ENCODE measurements at regions not wholly inside any gene's neighbourhood (a gene's known extent, or its start where the extent isn't known, plus 50 kb on each side); places are given as distances from the start of the nearest gene placed in this dataset.

- Histone ChIP-seq H3K9me3 (ENCODE audit: insufficient read depth in 2 of 2, low read depth in 1 of 2, low read length in 1 of 2) (no peaks in the 10 kb centered on the region), H3K27me3 (replicated peaks in 1 of 4; ENCODE audit: control insufficient read depth in 3 of 4, extremely low read depth in 1 of 4, insufficient read depth in 3 of 4, low read length in 3 of 4) (no peaks in the 10 kb centered on the region), H3K14ac (ENCODE audit: insufficient read length) (no peak overlapping the region), H3K4me2 (ENCODE audit: insufficient read depth in 1 of 2, low read depth in 2 of 2, low read length in 2 of 2) (no peak overlapping the region), H3K79me1 (ENCODE audit: low read depth, low read length) (no peaks in the 10 kb centered on the region), H2BK120ac (replicated peaks; ENCODE audit: low read depth, low read length) (no peak overlapping the region), H2BK5ac (ENCODE audit: low read depth, low read length) (no peak overlapping the region), H3K4ac (replicated peaks; ENCODE audit: insufficient read length, low read depth, low read length) (no peak overlapping the region), H3K9ac (replicated peaks in 1 of 4; ENCODE audit: extremely low read depth in 1 of 4, low read depth in 3 of 4, low read length in 3 of 4) (no peak overlapping the region), H3K27ac (ENCODE audit: low read depth, low read length) (no peak overlapping the region), H2AFZ (ENCODE audit: low read length) (no peak overlapping the region), H4K5ac (ENCODE audit: insufficient read length, low read depth, low read length) (no peak overlapping the region), H3K4me1 (replicated peaks in 1 of 4; ENCODE audit: control insufficient read depth in 3 of 4, insufficient read depth in 4 of 4, low read length in 3 of 4) (no peaks in the 10 kb centered on the region), H2AK5ac (ENCODE audit: low read depth, low read length) (no peak overlapping the region), H3K18ac (ENCODE audit: extremely low read depth, low read length) (no peak overlapping the region), H2BK12ac (ENCODE audit: low read depth, low read length) (no peak overlapping the region), H2BK20ac (ENCODE audit: low read length) (no peak overlapping the region), H3K23ac (ENCODE audit: insufficient read length) (no peak overlapping the region), H3K56ac (replicated peaks; ENCODE audit: insufficient read length, low read depth, low read length) (no peak overlapping the region), H3K79me2 (ENCODE audit: control insufficient read depth in 1 of 2, insufficient read depth in 2 of 2, low read length in 2 of 2) (no peaks in the 10 kb centered on the region), H4K91ac (replicated peaks; ENCODE audit: insufficient read length, low read length) (no peak overlapping the region), H4K20me1 (replicated peaks in 1 of 2; ENCODE audit: control insufficient read depth in 1 of 2, insufficient read depth in 2 of 2, low read length in 2 of 2) (no peaks in the 10 kb centered on the region), H3K23me2 (ENCODE audit: low read depth, low read length) (no peaks in the 10 kb centered on the region), H4K8ac (ENCODE audit: extremely low read depth, insufficient read depth, low read length) (no peak overlapping the region), H2BK15ac (ENCODE audit: low read length) (no peak overlapping the region), H3K36me3 (ENCODE audit: control insufficient read depth in 2 of 4, insufficient read depth in 4 of 4, low read length in 3 of 4) (no peaks in the 10 kb centered on the region), H3K4me3 (ENCODE audit: extremely low read depth in 1 of 4, insufficient read depth in 2 of 4, low read depth in 3 of 4, low read length in 4 of 4) (no peak overlapping the region)
- POLR2A ChIA-PET (ENCODE audit: partially characterized antibody) = no interaction called here
- FAIRE-seq = no peak
- DNase-seq (ENCODE audit: low read depth in 1 of 2, low spot score in 2 of 2) = no peak
- WGBS, 2 experiments (ENCODE audit: extremely low coverage in 1 of 2, insufficient coverage in 1 of 2, insufficient read length in 1 of 2, insufficient replicate concordance in 2 of 2, low coverage in 1 of 2, low lambda C conversion rate in 2 of 2, missing lambda C conversion rate in 1 of 2) = 80% methylated on average over 1 of the region's 1 CpG; no CpG with 5 or more reads in 1 of the 2 experiments
- CTCF ChIA-PET (ENCODE audit: partially characterized antibody) = interaction anchor here (0.5 to 2.6 kb wide), 2 partner anchors 11 to 850 kb away, joined by 3 to 15 read pairs; no protein-coding TSS in a partner anchor
- no peak for TF ChIP-seq ZNF274 (IDR thresholded peaks at IDR 0.05; ENCODE audit: borderline replicate concordance, extremely low read depth, low read length)
- no peak for TF ChIP-seq MAFK (IDR thresholded peaks at IDR 0.05; ENCODE audit: low read depth, low read length)
- TF ChIP-seq RNF2 (IDR thresholded peaks at IDR 0.05; ENCODE audit: borderline replicate concordance, low read depth, low read length, missing control alignments, poor library complexity, severe bottlenecking) = no peak
- no peak for TF ChIP-seq E2F6 (IDR thresholded peaks at IDR 0.05)
- TF ChIP-seq KDM4A (IDR thresholded peaks at IDR 0.05; ENCODE audit: low read depth, low read length, severe bottlenecking) = no peak
- TF ChIP-seq BCL11A (IDR thresholded peaks at IDR 0.05; ENCODE audit: low read depth in 2 of 2, low read length in 2 of 2) = no peak
- TF ChIP-seq TBP (IDR thresholded peaks at IDR 0.05; ENCODE audit: low read depth, low read length) = no peak
- TF ChIP-seq KDM1A (IDR thresholded peaks at IDR 0.05; ENCODE audit: borderline replicate concordance, low read length) = no peak
- TF ChIP-seq SP1 (IDR thresholded peaks at IDR 0.05; ENCODE audit: low read depth, low read length) = no peak
- no peak for TF ChIP-seq ATF3 (IDR thresholded peaks at IDR 0.05; ENCODE audit: insufficient read depth, low read depth, low read length)
- no peak for TF ChIP-seq TAF7 (optimal IDR thresholded peaks at IDR 0.05; ENCODE audit: borderline replicate concordance, low read depth, low read length)
- no peak for TF ChIP-seq CHD2 (IDR thresholded peaks at IDR 0.05; ENCODE audit: low read length)
- no peak for TF ChIP-seq SIRT6 (IDR thresholded peaks at IDR 0.05; ENCODE audit: low read length)
- no peak for TF ChIP-seq PHF8 (conservative IDR thresholded peaks at IDR 0.05; ENCODE audit: low read depth, low read length)
Observed at GRCh38 chr18:31252522-31252921, 65.4 kb upstream of the DSG1 start.

All from H1 (cell line).